ENCODE measurements at regions not wholly inside any gene's neighbourhood (a gene's known extent, or its start where the extent isn't known, plus 50 kb on each side); places are given as distances from the start of the nearest gene placed in this dataset.

DNA sequence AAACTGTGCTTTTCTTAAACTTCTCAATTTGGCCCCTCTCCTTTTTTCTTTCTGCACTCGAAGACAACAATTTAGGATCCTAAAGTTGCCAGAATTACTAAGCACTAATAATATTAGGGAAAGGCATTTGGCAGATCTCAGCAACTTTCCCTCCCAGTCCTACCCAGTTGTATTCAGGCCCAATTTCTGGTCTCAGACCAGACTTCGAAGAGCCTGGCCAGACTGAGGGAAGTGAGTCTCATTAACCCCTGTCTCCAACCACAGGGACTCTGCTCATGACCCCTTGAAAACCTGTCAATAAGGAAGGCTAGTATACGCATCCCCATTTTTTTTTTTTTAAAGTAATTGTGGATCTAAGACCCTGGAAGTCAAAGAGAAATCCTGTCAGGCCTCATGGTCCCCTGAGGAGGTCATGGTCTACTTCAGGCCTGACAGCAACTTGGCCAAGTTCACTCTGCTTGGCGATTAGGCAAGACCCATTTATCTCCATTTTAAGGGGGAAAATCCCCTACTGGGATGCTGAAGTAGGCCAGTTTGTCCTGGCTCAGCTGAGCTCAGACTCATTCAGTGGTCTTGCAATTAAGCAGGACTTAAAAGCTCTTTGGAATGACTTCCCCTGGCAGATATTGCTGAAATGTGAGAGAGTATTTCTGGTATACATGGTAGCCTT, 521.0 kb downstream of the FUT8 start:
- H3K9ac ChIP-seq = no peak overlapping the region
- Mint-ChIP-seq H3K36me3 (no peaks in the 10 kb centered on the region), H3K4me3 (no peak overlapping the region), H3K27ac (no peak overlapping the region), H3K4me1 (no peaks in the 10 kb centered on the region), H3K9me3 (peaks cover 2% of the 10 kb centered on the region), H3K27me3 (ENCODE audit: insufficient read depth, low read depth) (no peaks in the 10 kb centered on the region)
- H3K4me3 ChIP-seq = no peak overlapping the region
- no peak overlapping the region for H2AFZ ChIP-seq (replicated peaks)
- TF ChIP-seq, protein P1, sequence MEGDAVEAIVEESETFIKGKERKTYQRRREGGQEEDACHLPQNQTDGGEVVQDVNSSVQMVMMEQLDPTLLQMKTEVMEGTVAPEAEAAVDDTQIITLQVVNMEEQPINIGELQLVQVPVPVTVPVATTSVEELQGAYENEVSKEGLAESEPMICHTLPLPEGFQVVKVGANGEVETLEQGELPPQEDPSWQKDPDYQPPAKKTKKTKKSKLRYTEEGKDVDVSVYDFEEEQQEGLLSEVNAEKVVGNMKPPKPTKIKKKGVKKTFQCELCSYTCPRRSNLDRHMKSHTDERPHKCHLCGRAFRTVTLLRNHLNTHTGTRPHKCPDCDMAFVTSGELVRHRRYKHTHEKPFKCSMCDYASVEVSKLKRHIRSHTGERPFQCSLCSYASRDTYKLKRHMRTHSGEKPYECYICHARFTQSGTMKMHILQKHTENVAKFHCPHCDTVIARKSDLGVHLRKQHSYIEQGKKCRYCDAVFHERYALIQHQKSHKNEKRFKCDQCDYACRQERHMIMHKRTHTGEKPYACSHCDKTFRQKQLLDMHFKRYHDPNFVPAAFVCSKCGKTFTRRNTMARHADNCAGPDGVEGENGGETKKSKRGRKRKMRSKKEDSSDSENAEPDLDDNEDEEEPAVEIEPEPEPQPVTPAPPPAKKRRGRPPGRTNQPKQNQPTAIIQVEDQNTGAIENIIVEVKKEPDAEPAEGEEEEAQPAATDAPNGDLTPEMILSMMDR (IDR thresholded peaks at IDR 0.05) = no peak
- TF ChIP-seq EZH2phosphoT487 (IDR thresholded peaks at IDR 0.05) = no peak
- TF ChIP-seq EZH2 (IDR thresholded peaks at IDR 0.05) = no peak
- H3K9me3 ChIP-seq (ENCODE audit: low read depth) = no peaks in the 10 kb centered on the region
- H3F3A ChIP-seq (ENCODE audit: low read depth) = no peaks in the 10 kb centered on the region
- H3K27me3 ChIP-seq = no peaks in the 10 kb centered on the region
- no peaks in the 10 kb centered on the region for H4K20me1 ChIP-seq (ENCODE audit: low read depth)
- DNase-seq (ENCODE audit: low spot score) = no peak
- H3K4me2 ChIP-seq = no peak overlapping the region
- no peaks in the 10 kb centered on the region for H3K79me2 ChIP-seq (ENCODE audit: low read depth)
- H3K36me3 ChIP-seq = no peaks in the 10 kb centered on the region
- no peak overlapping the region for H3K27ac ChIP-seq
- no peaks in the 10 kb centered on the region for H3K4me1 ChIP-seq

DNA sequence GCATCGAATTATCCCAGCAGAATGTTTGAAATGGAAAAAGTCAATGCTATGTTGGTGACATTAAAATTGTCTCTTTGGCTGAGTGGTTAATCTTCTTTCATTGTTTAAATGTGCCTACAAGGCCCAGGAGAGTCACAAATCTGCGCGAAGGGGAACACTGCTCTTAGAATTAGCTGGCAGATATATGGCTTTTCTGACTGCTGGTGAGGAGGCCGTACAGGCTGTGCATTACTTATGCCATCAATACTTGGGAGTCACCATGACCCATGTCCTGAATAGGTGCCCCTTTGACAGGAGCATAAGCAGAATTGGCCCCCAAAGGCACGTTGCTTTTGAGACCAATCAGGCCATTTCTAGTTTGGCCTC, 521.5 kb downstream of the FUT8 start:
- TF ChIP-seq, protein P1 (IDR thresholded peaks at IDR 0.05) = no peak
- no peak for TF ChIP-seq EZH2 (IDR thresholded peaks at IDR 0.05)
- no peaks in the 10 kb centered on the region for H3K4me1 Mint-ChIP-seq
- Histone ChIP-seq H3F3A (ENCODE audit: low read depth) (no peaks in the 10 kb centered on the region), H3K4me3 (no peak overlapping the region), H3K79me2 (ENCODE audit: low read depth) (no peaks in the 10 kb centered on the region), H3K4me2 (no peak overlapping the region), H3K27ac (no peak overlapping the region), H3K27me3 (no peaks in the 10 kb centered on the region), H3K4me1 (no peaks in the 10 kb centered on the region), H4K20me1 (ENCODE audit: low read depth) (no peaks in the 10 kb centered on the region), H3K9me3 (ENCODE audit: low read depth) (no peaks in the 10 kb centered on the region), H3K36me3 (no peaks in the 10 kb centered on the region), H3K9ac (no peak overlapping the region), H2AFZ (replicated peaks) (no peak overlapping the region)
- H3K27ac Mint-ChIP-seq = no peak overlapping the region
- peaks cover 2% of the 10 kb centered on the region for H3K9me3 Mint-ChIP-seq
- H3K27me3 Mint-ChIP-seq (ENCODE audit: insufficient read depth, low read depth) = no peaks in the 10 kb centered on the region
- no peak for DNase-seq (ENCODE audit: low spot score)
- no peak overlapping the region for H3K4me3 Mint-ChIP-seq
- H3K36me3 Mint-ChIP-seq = no peaks in the 10 kb centered on the region

DNA sequence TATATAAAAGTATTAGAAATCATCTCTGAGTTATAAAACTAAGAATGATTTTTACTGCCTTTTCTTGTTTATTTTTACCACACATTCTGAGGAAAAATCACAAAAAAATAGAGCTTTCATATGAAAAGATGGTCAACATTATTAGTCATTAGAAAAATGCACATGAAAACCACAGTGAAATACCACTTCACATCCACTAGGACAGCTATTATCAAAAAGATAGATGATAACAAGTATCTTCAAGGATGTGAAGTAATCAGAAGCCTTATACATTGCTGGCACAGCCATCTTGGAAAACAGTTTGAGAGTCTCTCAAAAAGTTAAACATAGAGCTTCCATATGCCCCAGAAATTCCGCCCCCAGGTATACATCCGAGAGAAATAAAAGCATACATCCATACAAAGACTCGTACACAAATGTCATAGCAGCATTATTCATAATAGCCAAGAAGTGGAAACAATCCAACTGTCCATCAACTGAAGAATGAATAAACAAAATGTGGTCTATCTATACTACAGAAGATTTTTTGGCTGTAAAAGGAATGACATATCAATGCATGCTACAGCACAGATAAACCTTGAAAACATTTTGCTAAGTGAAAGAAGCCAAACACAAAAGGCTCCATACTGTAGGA, 523.9 kb downstream of the FUT8 start:
- no peak overlapping the region for H2AFZ ChIP-seq (replicated peaks)
- no peak overlapping the region for H3K27ac ChIP-seq
- no peak overlapping the region for H3K9ac ChIP-seq
- TF ChIP-seq EZH2phosphoT487 (IDR thresholded peaks at IDR 0.05) = no peak
- no peak for TF ChIP-seq EZH2 (IDR thresholded peaks at IDR 0.05)
- TF ChIP-seq, protein P1 (IDR thresholded peaks at IDR 0.05) = no peak
- no peak overlapping the region for H3K4me3 Mint-ChIP-seq
- no peaks in the 10 kb centered on the region for H3K27me3 Mint-ChIP-seq (ENCODE audit: insufficient read depth, low read depth)
- H3K27me3 ChIP-seq = no peaks in the 10 kb centered on the region
- H3K27ac Mint-ChIP-seq = no peak overlapping the region
- DNase-seq (ENCODE audit: low spot score) = no peak
- no peaks in the 10 kb centered on the region for H3F3A ChIP-seq (ENCODE audit: low read depth)
- no peaks in the 10 kb centered on the region for H4K20me1 ChIP-seq (ENCODE audit: low read depth)
- H3K4me2 ChIP-seq = no peak overlapping the region
- no peaks in the 10 kb centered on the region for H3K9me3 Mint-ChIP-seq
- no peaks in the 10 kb centered on the region for H3K36me3 ChIP-seq
- H3K79me2 ChIP-seq (ENCODE audit: low read depth) = no peaks in the 10 kb centered on the region
- H3K4me1 Mint-ChIP-seq = peaks cover 7% of the 10 kb centered on the region
- H3K4me3 ChIP-seq = no peak overlapping the region
- peaks cover 7% of the 10 kb centered on the region for H3K4me1 ChIP-seq
- H3K36me3 Mint-ChIP-seq = no peaks in the 10 kb centered on the region
- H3K9me3 ChIP-seq (ENCODE audit: low read depth) = no peaks in the 10 kb centered on the region

Data from neural progenitor cell (in vitro differentiated cells).